HG03196 (cell line): ENCODE measurements at regions not wholly inside any gene's neighbourhood (a gene's known extent, or its start where the extent isn't known, plus 50 kb on each side); places are given as distances from the start of the nearest gene placed in this dataset.
"Not testable (repeated sequence)": the region's sequence is repeated elsewhere in the genome, so short reads cannot be mapped to it uniquely, and the experiment has no call there.

ENCODE experiments used
- ATAC-seq: cut with Tn5 transposase; IDR thresholded peaks from one replicate; pipeline ENCODE4 v1.9.1; 2021; ENCODE audit not compliant: unreplicated experiment

GRCh38 chr10:8278099-8278498, 223.6 kb downstream of the GATA3 start:
- no peak for ATAC-seq

GRCh38 chr10:8279598-8279997, 225.1 kb downstream of the GATA3 start:
- ATAC-seq = no peak

GRCh38 chr10:8280946-8281345, 226.5 kb downstream of the GATA3 start:
- ATAC-seq = no peak

- no peak for ATAC-seq
These were observed 227.9 kb downstream of the GATA3 start for GRCh38 chr10:8282340-8282739.

- no peak for ATAC-seq
These were observed 228.8 kb downstream of the GATA3 start for GRCh38 chr10:8283166-8283905.

- no peak for ATAC-seq
These were observed 229.5 kb downstream of the GATA3 start for GRCh38 chr10:8283986-8284385.

GRCh38 chr10:8285970-8286369, 231.5 kb downstream of the GATA3 start:
- not testable (repeated sequence) for ATAC-seq

GRCh38 chr10:8288600-8288999, 234.1 kb downstream of the GATA3 start:
- no peak for ATAC-seq

GRCh38 chr10:8289186-8289924, 234.9 kb downstream of the GATA3 start:
- no peak for ATAC-seq

GRCh38 chr10:8294779-8295178, 240.3 kb downstream of the GATA3 start:
- ATAC-seq = no peak

GRCh38 chr10:8295311-8295710, 240.8 kb downstream of the GATA3 start:
- no peak for ATAC-seq

- no peak for ATAC-seq
These were observed 241.7 kb downstream of the GATA3 start for GRCh38 chr10:8296090-8296733.

- no peak for ATAC-seq
These were observed 242.2 kb downstream of the GATA3 start for GRCh38 chr10:8296734-8297101.

GRCh38 chr10:8297107-8297506, 242.6 kb downstream of the GATA3 start:
- ATAC-seq = no peak

GRCh38 chr10:8297959-8298358, 243.5 kb downstream of the GATA3 start:
- no peak for ATAC-seq

- no peak for ATAC-seq
These were observed 244.5 kb downstream of the GATA3 start for GRCh38 chr10:8298896-8299570.

GRCh38 chr10:8300925-8301324, 246.4 kb downstream of the GATA3 start:
- no peak for ATAC-seq

- ATAC-seq = no peak
These were observed 246.8 kb downstream of the GATA3 start for GRCh38 chr10:8301333-8301732.

GRCh38 chr10:8301831-8302230, 247.3 kb downstream of the GATA3 start:
- ATAC-seq = no peak

- no peak for ATAC-seq
These were observed 248.1 kb downstream of the GATA3 start for GRCh38 chr10:8302565-8302964.

- ATAC-seq = no peak
These were observed 250.4 kb downstream of the GATA3 start for GRCh38 chr10:8304861-8305260.
